ENCODE measurements at regions not wholly inside any gene's neighbourhood (a gene's known extent, or its start where the extent isn't known, plus 50 kb on each side); places are given as distances from the start of the nearest gene placed in this dataset.

DNA sequence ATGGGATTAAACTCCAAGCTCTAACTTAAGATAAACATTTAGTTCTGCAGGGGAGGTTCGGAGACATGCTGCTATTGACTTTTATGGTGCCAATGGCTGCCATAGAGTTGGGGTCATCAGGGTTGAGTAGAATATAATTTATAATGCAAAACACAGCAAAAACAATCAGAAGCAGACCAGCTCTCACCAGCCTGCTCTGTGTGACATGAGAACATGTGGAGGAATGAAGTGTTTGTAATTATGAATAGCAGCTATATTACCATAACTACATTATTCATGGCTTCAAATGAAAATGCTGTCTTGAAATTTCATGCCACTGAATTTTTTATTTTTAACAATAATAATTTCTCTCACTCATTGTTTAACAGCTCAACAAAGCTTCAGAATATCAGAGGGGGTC lies 645.6 kb upstream of the CDH8 start:
- DNase-seq (ENCODE audit: low read depth in 2 of 2) = no peak

DNA sequence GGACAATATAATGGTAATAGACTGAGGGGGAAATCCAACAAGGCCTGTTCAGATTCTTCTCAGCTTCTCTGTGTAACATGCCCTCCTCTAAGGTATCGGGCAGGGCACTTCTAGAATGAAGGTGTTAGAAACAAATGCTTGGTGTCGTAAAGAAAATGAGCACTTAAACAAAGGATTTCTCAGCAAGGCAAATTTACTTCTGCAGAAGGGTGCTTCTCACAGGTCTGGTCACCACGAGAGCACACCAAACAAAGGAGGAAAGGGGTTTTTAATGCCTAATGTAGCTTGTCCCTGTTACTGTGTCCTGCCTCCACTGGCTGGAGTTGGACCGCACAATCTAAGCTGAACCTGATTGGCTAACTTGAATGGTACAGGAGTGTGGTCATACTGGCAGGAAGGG lies 642.6 kb upstream of the CDH8 start:
- no peak for DNase-seq (ENCODE audit: low read depth in 2 of 2)

DNA sequence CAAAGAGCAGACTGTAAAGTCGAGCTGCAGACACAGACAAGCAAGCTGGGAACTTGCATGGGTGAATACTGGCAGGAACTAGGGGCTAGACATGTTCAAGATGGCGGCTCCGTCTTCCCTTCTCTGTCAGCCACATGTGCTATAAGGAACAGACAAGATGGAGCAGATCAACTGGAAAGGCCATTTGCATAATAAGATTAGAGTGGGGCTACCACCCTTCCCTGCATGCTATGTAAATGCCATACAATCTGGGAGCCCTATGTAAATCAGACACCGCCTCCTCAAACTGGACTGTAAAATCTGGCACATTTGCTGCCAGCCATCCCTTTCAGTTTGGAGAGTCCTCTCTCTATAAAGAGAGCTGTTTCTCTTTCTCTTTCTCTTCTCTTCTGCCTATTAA lies 640.1 kb upstream of the CDH8 start:
- no peak for DNase-seq (ENCODE audit: low read depth in 2 of 2)

DNA sequence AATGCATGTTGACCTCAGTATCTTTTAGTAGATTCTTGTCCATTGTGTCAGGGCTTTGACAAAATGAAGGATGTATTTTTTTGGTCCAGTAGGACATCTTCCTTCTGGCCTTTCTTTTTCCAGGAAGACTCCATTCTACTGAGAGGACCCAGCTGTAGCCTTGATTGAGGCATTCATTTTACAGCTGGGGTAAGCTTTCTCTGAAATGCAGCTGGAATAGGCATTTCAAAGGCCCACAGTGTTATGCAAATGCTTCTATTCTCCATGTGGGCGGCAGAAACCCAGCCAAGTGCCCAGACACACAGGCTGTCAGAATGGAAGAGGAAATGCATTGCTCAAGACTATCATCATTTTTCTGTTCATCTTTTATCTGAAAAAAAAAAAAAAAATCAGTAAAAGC lies 629.0 kb upstream of the CDH8 start:
- DNase-seq (ENCODE audit: low read depth in 2 of 2) = no peak

- DNase-seq (ENCODE audit: low read depth in 2 of 2) = no peak
Measured at GRCh38 chr16:62664566-62664965, 628.3 kb upstream of the CDH8 start.

- no peak for DNase-seq (ENCODE audit: low read depth in 2 of 2)
Measured at GRCh38 chr16:62661435-62661834, 625.2 kb upstream of the CDH8 start.

DNA sequence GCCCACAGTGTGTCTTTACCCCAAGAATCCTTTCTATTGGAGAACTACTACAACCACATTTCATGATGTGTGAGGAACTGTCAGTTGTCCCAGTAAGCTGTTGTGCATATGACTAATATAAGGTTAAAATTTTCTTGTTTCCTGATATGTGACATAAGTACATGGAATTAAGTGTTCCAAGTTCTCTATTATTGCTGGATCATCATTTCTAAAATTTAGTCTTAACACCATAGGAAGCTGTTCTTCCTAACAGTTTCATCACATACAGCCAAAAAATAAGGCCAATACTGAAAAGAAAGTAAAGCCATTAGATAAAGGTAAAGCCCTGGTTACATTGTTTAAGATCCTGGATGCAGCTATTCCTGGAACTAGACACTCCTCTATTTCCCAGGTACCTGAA lies 620.9 kb upstream of the CDH8 start:
- no peak for DNase-seq (ENCODE audit: low read depth in 2 of 2)

DNA sequence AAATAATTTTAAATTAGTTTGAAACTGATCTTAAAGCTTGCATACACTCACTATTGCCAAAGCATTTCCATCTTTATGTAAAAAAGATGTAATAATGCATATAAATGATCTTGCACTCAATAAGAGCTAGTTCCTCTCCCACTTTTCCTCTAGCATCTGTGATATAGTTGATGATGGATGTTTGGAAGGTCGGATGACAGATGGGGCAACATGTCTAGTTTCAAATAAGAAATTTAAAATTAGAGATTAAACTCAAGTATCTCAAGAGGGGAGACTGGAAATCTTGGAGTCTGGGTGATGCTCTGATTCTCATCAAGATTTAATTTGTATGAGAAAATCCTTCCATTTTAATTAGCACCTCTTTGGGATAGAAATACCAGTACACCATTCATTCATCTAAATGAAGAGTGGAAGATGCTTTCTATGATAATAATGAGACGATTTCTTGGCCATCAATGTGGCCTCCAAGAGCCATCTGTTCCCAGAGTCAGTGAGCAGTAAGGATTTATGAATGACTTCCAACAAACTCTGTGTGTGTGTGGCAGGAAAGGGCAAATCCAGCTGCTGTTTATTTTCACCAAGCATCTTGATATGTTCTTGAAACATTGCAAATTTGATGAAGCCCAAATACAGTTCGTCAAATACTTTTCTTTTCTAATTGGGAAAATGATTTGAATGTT lies 616.3 kb upstream of the CDH8 start:
- DNase-seq (ENCODE audit: low read depth in 2 of 2) = no peak

- no peak for DNase-seq (ENCODE audit: low read depth in 2 of 2)
Measured at GRCh38 chr16:62648256-62648655, 612.0 kb upstream of the CDH8 start.

GRCh38 chr16:62644030-62644812 lies 608.0 kb upstream of the CDH8 start:
- DNase-seq (ENCODE audit: low read depth in 2 of 2) = no peak

DNA sequence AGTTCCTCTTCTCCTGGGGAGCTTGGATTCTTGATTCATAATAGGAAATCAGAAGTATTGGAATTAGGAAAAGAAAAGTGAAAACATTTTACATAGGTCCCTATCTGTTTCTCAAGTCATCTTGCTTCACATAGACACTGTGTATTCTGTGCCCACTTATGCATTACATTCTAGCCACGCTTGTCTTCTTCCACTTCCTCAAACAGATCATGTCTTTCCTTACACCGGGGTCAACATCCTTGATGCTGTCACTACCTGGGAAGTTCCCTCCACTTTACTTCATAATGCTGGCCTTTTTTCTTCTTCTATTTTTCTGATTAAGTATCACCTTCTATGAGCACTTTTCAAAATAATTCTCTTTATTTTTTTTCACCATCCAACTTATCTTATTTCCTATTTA lies 606.4 kb upstream of the CDH8 start:
- no peak for DNase-seq (ENCODE audit: low read depth in 2 of 2)

GRCh38 chr16:62639890-62640289 lies 603.7 kb upstream of the CDH8 start:
- no peak for DNase-seq (ENCODE audit: low read depth in 2 of 2)

DNA sequence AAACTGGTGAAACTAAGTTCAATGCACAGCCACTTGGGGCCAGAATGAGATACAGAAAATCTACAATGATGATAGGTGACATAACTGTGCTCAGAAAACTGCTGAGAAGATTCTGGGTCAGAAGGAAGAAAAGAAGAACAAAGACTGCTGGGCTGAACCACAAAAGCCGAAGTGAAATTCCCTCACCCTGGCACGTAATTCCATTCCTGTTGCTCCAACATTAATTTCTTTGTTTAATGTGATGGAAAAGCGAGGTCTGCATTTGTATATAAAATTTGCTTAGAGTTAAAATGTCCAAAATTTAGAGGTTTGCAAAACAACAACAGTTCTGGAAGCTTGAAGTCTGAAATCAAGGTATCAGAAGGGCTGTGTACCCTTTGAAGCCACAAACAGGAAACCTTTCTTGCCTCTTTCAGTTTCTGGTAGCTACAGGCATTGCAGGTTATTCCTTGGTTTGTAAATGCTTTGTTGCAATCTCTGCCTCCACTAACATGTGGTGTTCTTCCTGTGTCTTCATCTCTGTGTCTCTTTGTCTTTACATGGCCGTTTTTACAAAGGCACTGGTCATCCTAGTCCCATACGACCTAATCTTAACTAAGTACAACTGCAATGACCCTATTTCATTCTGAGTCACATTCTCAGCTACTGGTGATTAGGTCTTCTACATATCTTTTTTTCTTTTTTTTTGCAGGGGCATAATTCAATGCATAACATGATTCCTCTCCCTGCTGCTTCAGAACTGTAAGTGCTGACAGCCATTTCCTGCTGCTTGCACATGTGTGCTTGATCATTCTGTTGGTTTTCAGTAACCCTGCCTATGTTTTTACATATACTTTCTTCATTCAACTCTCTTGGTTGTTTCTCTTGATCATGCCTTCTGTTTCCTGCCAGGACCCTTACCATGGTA lies 603.0 kb upstream of the CDH8 start:
- DNase-seq (ENCODE audit: low read depth in 2 of 2) = no peak

- DNase-seq (ENCODE audit: low read depth in 2 of 2) = no peak
Measured at GRCh38 chr16:62638324-62638911, 602.2 kb upstream of the CDH8 start.

DNA sequence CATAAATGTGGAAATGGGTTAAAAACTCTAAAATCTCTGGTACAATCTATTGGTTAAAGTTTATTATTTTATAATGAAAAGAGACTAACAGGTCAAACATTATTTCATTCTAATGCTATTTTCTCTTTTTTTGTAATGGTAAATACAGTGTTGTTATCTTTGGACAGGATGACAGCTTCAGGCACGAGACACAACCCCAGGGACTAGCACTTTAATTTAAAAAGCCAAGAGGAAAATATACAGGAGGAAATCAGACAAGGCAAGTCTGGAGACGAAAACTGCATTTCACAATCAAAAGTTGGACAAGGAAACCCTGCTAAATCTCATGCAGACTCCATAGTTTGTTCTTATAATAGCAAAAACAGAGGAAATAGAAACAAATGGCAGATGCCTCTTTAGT lies 589.1 kb upstream of the CDH8 start:
- DNase-seq (ENCODE audit: low read depth in 2 of 2) = no peak

GRCh38 chr16:62620275-62620674 lies 584.0 kb upstream of the CDH8 start:
- DNase-seq (ENCODE audit: low read depth in 2 of 2) = no peak

DNA sequence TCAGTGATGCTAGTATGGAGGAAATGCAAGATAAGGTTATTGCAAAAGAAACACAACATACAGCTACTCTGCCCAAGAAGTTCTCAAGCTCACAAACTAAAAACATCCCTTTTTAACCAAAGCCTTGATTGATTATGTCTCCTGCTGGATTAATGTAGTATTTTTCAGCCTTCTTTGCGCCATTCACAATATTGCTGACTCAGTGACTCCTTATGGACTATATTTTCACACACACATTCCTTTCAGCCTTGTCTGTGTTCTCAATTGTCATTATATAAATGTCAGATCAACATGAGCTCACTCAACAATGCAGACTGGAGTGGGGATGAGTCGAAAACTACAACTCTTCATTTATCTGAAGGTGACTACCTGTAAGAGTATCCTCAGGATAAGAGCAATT lies 579.3 kb upstream of the CDH8 start:
- DNase-seq (ENCODE audit: low read depth in 2 of 2) = no peak

- DNase-seq (ENCODE audit: low read depth in 2 of 2) = no peak
Measured at GRCh38 chr16:62610291-62610690, 574.1 kb upstream of the CDH8 start.

GRCh38 chr16:62602790-62603189 lies 566.6 kb upstream of the CDH8 start:
- DNase-seq (ENCODE audit: low read depth in 2 of 2) = no peak

DNA sequence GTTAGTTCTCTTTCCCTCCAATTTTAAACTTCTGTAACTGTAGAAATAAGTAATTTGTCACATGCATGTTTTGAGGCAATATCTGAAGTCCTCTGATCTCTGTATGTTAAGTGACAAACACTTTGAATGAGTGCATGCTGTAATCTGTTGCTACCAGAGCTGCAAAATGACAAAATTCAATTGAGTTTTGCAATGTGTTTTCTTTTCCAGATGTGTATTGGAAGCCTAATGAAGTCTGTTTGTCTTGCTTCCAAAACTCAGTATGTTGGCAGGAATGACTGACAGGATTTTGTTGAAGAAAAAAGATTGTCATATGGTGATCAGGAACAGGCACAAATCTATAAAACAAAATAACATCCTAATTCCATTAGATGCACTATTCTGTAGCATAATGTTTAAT lies 561.6 kb upstream of the CDH8 start:
- no peak for DNase-seq (ENCODE audit: low read depth in 2 of 2)

DNA sequence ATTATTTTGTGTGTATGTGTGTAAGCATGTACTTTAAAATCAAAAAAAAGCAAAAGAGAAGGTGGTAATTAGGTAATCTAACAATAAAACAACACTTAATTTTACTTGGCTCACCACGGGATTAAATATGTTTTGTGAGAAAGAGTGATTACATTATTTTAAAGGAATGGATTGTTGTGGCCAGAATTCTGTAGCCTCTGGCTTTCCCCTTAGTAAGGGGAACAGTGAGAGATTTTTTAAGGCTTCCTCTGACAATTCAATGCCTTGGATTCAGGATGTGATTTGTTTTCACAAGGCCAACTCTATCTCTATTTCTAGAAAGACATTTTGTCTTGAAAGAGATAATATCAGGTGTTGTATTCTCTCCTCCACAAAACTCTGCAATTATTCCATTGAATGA lies 560.3 kb upstream of the CDH8 start:
- DNase-seq (ENCODE audit: low read depth in 2 of 2) = no peak

DNA sequence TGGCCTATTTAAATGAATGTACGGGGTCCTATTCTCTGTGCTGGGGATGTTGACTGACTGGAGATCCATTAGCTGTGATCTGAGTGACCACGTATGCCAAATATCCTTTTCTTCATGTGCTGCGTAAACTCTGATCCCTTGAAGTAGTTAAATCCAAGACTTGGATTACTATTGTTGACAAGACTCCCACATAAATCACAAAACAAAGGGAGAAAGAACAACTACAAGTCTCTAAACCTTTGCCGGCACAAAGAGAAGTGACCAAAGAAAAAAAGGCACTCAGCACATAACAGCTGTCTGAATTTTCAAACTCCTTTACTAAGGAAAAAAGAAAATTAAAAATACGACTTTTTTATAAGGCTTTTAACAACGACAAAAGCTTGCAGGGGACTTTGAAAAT lies 559.9 kb upstream of the CDH8 start:
- DNase-seq (ENCODE audit: low read depth in 2 of 2) = no peak
